ENCODE measurements at regions not wholly inside any gene's neighbourhood (a gene's known extent, or its start where the extent isn't known, plus 50 kb on each side); places are given as distances from the start of the nearest gene placed in this dataset.
"Not testable (repeated sequence)": the region's sequence is repeated elsewhere in the genome, so short reads cannot be mapped to it uniquely, and the experiment has no call there.

GRCh38 chr2:183916041-183916440 is 682.3 kb upstream of the ZNF804A start:
- DNase-seq (ENCODE audit: low read depth, low spot score): not testable (repeated sequence)

- no peak for DNase-seq (ENCODE audit: low read depth, low spot score)
These were observed 679.2 kb upstream of the ZNF804A start for GRCh38 chr2:183919167-183919566.

- no peak for DNase-seq (ENCODE audit: low read depth, low spot score)
These were observed 678.4 kb upstream of the ZNF804A start for GRCh38 chr2:183919926-183920325.

GRCh38 chr2:183925281-183925680 is 673.0 kb upstream of the ZNF804A start:
- DNase-seq (ENCODE audit: low read depth, low spot score): no peak

GRCh38 chr2:183926433-183926832 is 671.9 kb upstream of the ZNF804A start:
- DNase-seq (ENCODE audit: low read depth, low spot score): no peak

- DNase-seq (ENCODE audit: low read depth, low spot score): no peak
These were observed 670.7 kb upstream of the ZNF804A start for GRCh38 chr2:183927406-183928325.

- DNase-seq (ENCODE audit: low read depth, low spot score): no peak
These were observed 663.3 kb upstream of the ZNF804A start for GRCh38 chr2:183935005-183935404.

GRCh38 chr2:183937220-183937619 is 661.1 kb upstream of the ZNF804A start:
- DNase-seq (ENCODE audit: low read depth, low spot score): no peak

- no peak for DNase-seq (ENCODE audit: low read depth, low spot score)
These were observed 652.1 kb upstream of the ZNF804A start for GRCh38 chr2:183946193-183946592.

- no peak for DNase-seq (ENCODE audit: low read depth, low spot score)
These were observed 649.5 kb upstream of the ZNF804A start for GRCh38 chr2:183948861-183949260.

GRCh38 chr2:183950673-183951072 is 647.7 kb upstream of the ZNF804A start:
- no peak for DNase-seq (ENCODE audit: low read depth, low spot score)

GRCh38 chr2:183951630-183952029 is 646.7 kb upstream of the ZNF804A start:
- DNase-seq (ENCODE audit: low read depth, low spot score): no peak

- no peak for DNase-seq (ENCODE audit: low read depth, low spot score)
These were observed 645.6 kb upstream of the ZNF804A start for GRCh38 chr2:183952741-183953140.

- no peak for DNase-seq (ENCODE audit: low read depth, low spot score)
These were observed 634.7 kb upstream of the ZNF804A start for GRCh38 chr2:183963609-183964008.

GRCh38 chr2:183964565-183964964 is 633.8 kb upstream of the ZNF804A start:
- DNase-seq (ENCODE audit: low read depth, low spot score): no peak

GRCh38 chr2:183967756-183968155 is 630.6 kb upstream of the ZNF804A start:
- no peak for DNase-seq (ENCODE audit: low read depth, low spot score)

- DNase-seq (ENCODE audit: low read depth, low spot score): not testable (repeated sequence)
These were observed 622.7 kb upstream of the ZNF804A start for GRCh38 chr2:183975676-183976075.

- DNase-seq (ENCODE audit: low read depth, low spot score): no peak
These were observed 613.5 kb upstream of the ZNF804A start for GRCh38 chr2:183984871-183985270.

- DNase-seq (ENCODE audit: low read depth, low spot score): no peak
These were observed 606.4 kb upstream of the ZNF804A start for GRCh38 chr2:183991968-183992367.

- DNase-seq (ENCODE audit: low read depth, low spot score): no peak
These were observed 605.3 kb upstream of the ZNF804A start for GRCh38 chr2:183993052-183993451.

- no peak for DNase-seq (ENCODE audit: low read depth, low spot score)
These were observed 602.7 kb upstream of the ZNF804A start for GRCh38 chr2:183995632-183996031.

- no peak for DNase-seq (ENCODE audit: low read depth, low spot score)
These were observed 601.2 kb upstream of the ZNF804A start for GRCh38 chr2:183996825-183997793.

Data from ELF-1 (cell line).